ENCODE measurements at regions not wholly inside any gene's neighbourhood (a gene's known extent, or its start where the extent isn't known, plus 50 kb on each side); places are given as distances from the start of the nearest gene placed in this dataset.

DNA sequence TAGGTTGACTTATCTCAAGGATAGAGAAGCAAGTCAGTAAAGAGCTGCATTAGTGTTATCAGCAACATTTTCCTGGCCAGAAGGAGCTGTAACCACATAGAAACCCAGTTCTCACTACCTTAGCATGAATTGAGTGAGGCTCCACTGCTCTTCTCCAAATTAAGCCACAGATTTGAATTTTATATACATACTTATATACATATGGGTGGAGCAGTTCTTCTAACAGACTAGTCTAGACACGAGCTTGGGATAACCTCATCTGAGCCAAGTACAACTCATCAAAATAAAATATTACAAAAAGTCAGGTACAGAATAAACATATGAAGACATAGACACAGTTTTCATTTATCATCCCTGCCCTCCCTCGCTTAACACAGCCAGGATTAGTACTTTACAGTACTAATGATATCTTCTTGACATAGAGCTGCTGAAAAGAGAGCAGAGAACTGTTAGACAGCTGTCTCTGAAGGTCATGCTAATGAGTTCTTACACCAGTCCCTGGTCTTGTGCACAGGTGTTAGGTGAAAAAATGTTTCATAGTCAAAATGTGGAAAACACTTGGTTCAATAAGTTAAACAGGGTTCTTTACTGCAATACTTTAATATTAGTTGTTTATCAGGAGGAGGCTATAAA, 147.4 kb upstream of the HTR1E start:
- Histone ChIP-seq H3K9me3 (ENCODE audit: insufficient read depth, low read length, severe bottlenecking) (no peaks in the 10 kb centered on the region), H3K4me1 (ENCODE audit: insufficient read depth, low read length) (no peaks in the 10 kb centered on the region), H3K27me3 (ENCODE audit: insufficient read depth, low read length, poor library complexity) (no peaks in the 10 kb centered on the region), H2AFZ (ENCODE audit: low read depth, low read length) (no peak overlapping the region), H4K20me1 (ENCODE audit: insufficient read depth, low read length) (no peaks in the 10 kb centered on the region), H3K36me3 (ENCODE audit: insufficient read depth, low read length) (no peaks in the 10 kb centered on the region), H3K4me2 (ENCODE audit: insufficient read depth, low read length) (no peak overlapping the region), H3K27ac (ENCODE audit: low read length) (no peak overlapping the region), H3K4me3 (ENCODE audit: low read depth in 1 of 2, low read length in 2 of 2) (no peak overlapping the region), H3K79me2 (ENCODE audit: insufficient read depth, low read length) (no peaks in the 10 kb centered on the region), H3K9ac (ENCODE audit: low read depth, low read length) (no peak overlapping the region)
- DNase-seq (no peak), ATAC-seq (ENCODE audit: insufficient read depth, low read depth) (no peak)
- TF ChIP-seq, protein P1, sequence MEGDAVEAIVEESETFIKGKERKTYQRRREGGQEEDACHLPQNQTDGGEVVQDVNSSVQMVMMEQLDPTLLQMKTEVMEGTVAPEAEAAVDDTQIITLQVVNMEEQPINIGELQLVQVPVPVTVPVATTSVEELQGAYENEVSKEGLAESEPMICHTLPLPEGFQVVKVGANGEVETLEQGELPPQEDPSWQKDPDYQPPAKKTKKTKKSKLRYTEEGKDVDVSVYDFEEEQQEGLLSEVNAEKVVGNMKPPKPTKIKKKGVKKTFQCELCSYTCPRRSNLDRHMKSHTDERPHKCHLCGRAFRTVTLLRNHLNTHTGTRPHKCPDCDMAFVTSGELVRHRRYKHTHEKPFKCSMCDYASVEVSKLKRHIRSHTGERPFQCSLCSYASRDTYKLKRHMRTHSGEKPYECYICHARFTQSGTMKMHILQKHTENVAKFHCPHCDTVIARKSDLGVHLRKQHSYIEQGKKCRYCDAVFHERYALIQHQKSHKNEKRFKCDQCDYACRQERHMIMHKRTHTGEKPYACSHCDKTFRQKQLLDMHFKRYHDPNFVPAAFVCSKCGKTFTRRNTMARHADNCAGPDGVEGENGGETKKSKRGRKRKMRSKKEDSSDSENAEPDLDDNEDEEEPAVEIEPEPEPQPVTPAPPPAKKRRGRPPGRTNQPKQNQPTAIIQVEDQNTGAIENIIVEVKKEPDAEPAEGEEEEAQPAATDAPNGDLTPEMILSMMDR (IDR thresholded peaks at IDR 0.05; ENCODE audit: borderline replicate concordance, extremely low read depth, low read length, poor library complexity, severe bottlenecking): no peak
- no peak for TF ChIP-seq EZH2 (IDR thresholded peaks at IDR 0.05; ENCODE audit: borderline replicate concordance, low read depth, low read length, severe bottlenecking)

DNA sequence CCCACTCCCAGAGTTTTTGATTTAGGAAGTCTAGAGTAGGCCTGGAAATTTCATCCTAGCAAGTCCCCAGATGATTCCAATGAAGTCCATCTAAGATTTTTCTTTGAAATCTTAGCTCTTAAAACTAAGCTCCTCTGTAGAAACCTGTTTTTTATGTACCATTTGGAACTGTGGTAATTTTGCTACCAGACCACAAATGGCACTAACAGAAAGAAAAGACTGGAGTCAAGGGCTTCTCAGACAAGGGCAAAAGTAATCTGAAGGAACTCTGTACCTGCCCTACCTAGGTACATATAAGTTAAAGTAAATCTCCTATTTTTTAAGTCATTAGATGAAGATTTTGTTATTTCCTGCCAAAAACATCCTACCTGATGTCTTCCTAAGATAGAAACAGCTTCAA, 155.0 kb upstream of the HTR1E start:
- no peaks in the 10 kb centered on the region for H3K27me3 ChIP-seq (ENCODE audit: insufficient read depth, low read length, poor library complexity)
- H3K9ac ChIP-seq (ENCODE audit: low read depth, low read length): no peak overlapping the region
- no peak for ATAC-seq (ENCODE audit: insufficient read depth, low read depth)
- H3K36me3 ChIP-seq (ENCODE audit: insufficient read depth, low read length): no peaks in the 10 kb centered on the region
- H3K9me3 ChIP-seq (ENCODE audit: insufficient read depth, low read length, severe bottlenecking): no peaks in the 10 kb centered on the region
- no peak overlapping the region for H3K4me2 ChIP-seq (ENCODE audit: insufficient read depth, low read length)
- H4K20me1 ChIP-seq (ENCODE audit: insufficient read depth, low read length): no peaks in the 10 kb centered on the region
- no peak overlapping the region for H3K4me3 ChIP-seq (ENCODE audit: low read depth in 1 of 2, low read length in 2 of 2)
- TF ChIP-seq, protein P1 (IDR thresholded peaks at IDR 0.05; ENCODE audit: borderline replicate concordance, extremely low read depth, low read length, poor library complexity, severe bottlenecking): no peak
- TF ChIP-seq EZH2 (IDR thresholded peaks at IDR 0.05; ENCODE audit: borderline replicate concordance, low read depth, low read length, severe bottlenecking): no peak
- no peak for DNase-seq
- no peak overlapping the region for H2AFZ ChIP-seq (ENCODE audit: low read depth, low read length)
- H3K27ac ChIP-seq (ENCODE audit: low read length): no peak overlapping the region
- H3K4me1 ChIP-seq (ENCODE audit: insufficient read depth, low read length): no peaks in the 10 kb centered on the region
- H3K79me2 ChIP-seq (ENCODE audit: insufficient read depth, low read length): no peaks in the 10 kb centered on the region

DNA sequence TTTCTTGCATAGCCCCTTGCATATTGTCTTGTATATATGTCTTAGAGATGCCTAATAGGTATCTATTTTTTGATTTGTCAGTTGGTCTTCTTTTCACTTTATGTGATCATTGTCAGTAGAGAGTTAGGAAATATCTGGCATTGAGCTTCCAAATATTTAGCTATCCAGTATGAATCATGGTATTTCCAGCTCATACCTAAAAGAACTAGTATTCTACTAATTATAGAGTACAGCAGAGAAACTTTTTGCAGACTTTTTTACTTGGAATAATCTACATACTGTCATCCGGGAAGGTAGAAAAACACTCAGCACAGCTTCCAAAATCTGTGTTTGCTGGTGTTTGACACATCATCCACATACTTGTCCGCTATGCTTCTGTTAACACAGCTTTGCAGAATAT, 156.4 kb upstream of the HTR1E start:
- Histone ChIP-seq H2AFZ (ENCODE audit: low read depth, low read length) (no peak overlapping the region), H3K36me3 (ENCODE audit: insufficient read depth, low read length) (no peaks in the 10 kb centered on the region), H3K4me1 (ENCODE audit: insufficient read depth, low read length) (no peaks in the 10 kb centered on the region), H3K27me3 (ENCODE audit: insufficient read depth, low read length, poor library complexity) (no peaks in the 10 kb centered on the region), H3K9ac (ENCODE audit: low read depth, low read length) (no peak overlapping the region), H3K79me2 (ENCODE audit: insufficient read depth, low read length) (no peaks in the 10 kb centered on the region), H3K27ac (ENCODE audit: low read length) (no peak overlapping the region), H3K9me3 (ENCODE audit: insufficient read depth, low read length, severe bottlenecking) (no peaks in the 10 kb centered on the region), H4K20me1 (ENCODE audit: insufficient read depth, low read length) (no peaks in the 10 kb centered on the region), H3K4me3 (ENCODE audit: low read depth in 1 of 2, low read length in 2 of 2) (no peak overlapping the region), H3K4me2 (ENCODE audit: insufficient read depth, low read length) (no peak overlapping the region)
- ATAC-seq (ENCODE audit: insufficient read depth, low read depth) (no peak), DNase-seq (no peak)
- TF ChIP-seq, protein P1 (IDR thresholded peaks at IDR 0.05; ENCODE audit: borderline replicate concordance, extremely low read depth, low read length, poor library complexity, severe bottlenecking): no peak
- TF ChIP-seq EZH2 (IDR thresholded peaks at IDR 0.05; ENCODE audit: borderline replicate concordance, low read depth, low read length, severe bottlenecking): no peak
